MG63 (cell line): ENCODE measurements at regions not wholly inside any gene's neighbourhood (a gene's known extent, or its start where the extent isn't known, plus 50 kb on each side); places are given as distances from the start of the nearest gene placed in this dataset.

Experiments used
- DNase-seq: peaks from one replicate; pipeline ENCODE4 v3.0.0-alpha.2; 2020
- H3K27me3 ChIP-seq: fragments of 250-450 bp; sonication (Bioruptor Pico); 2 replicates; pipeline ENCODE4 v1.5.1; 2020; ENCODE audit warnings: mild to moderate bottlenecking, moderate library complexity
- H3K36me3 ChIP-seq: fragments of 250-450 bp; sonication (Bioruptor Pico); 2 replicates; pipeline ENCODE4 v1.5.1; 2020; ENCODE audit warnings: mild to moderate bottlenecking, moderate library complexity
- H3K4me3 ChIP-seq: fragments of 250-450 bp; sonication (Bioruptor Pico); 2 replicates; pipeline ENCODE4 v1.5.1; 2020; ENCODE audit warnings: mild to moderate bottlenecking, moderate library complexity
- H3K9me3 ChIP-seq: fragments of 250-450 bp; sonication (Bioruptor Pico); 2 replicates; pipeline ENCODE4 v1.5.1; 2020; ENCODE audit warnings: mild to moderate bottlenecking, moderate library complexity

- Histone ChIP-seq H3K9me3 (no peaks in the 10 kb centered on the region), H3K36me3 (no peaks in the 10 kb centered on the region), H3K4me3 (no peak overlapping the region), H3K27me3 (no peaks in the 10 kb centered on the region)
- DNase-seq = no peak
These were observed 117.8 kb downstream of the KCTD12 start for GRCh38 chr13:76768384-76768783.

- Histone ChIP-seq H3K36me3 (no peaks in the 10 kb centered on the region), H3K4me3 (no peak overlapping the region), H3K27me3 (no peaks in the 10 kb centered on the region), H3K9me3 (no peaks in the 10 kb centered on the region)
- DNase-seq = no peak
These were observed 121.3 kb downstream of the KCTD12 start for GRCh38 chr13:76764916-76765315.

- Histone ChIP-seq H3K9me3 (no peaks in the 10 kb centered on the region), H3K4me3 (no peak overlapping the region), H3K27me3 (no peaks in the 10 kb centered on the region), H3K36me3 (no peaks in the 10 kb centered on the region)
- peak; percentile 46 for DNase-seq
These were observed 121.8 kb downstream of the KCTD12 start for GRCh38 chr13:76764429-76764828.

GRCh38 chr13:76762721-76763120, 123.5 kb downstream of the KCTD12 start:
- H3K9me3 ChIP-seq = no peaks in the 10 kb centered on the region
- no peaks in the 10 kb centered on the region for H3K36me3 ChIP-seq
- H3K4me3 ChIP-seq = no peak overlapping the region
- no peak for DNase-seq
- H3K27me3 ChIP-seq = no peaks in the 10 kb centered on the region

DNA sequence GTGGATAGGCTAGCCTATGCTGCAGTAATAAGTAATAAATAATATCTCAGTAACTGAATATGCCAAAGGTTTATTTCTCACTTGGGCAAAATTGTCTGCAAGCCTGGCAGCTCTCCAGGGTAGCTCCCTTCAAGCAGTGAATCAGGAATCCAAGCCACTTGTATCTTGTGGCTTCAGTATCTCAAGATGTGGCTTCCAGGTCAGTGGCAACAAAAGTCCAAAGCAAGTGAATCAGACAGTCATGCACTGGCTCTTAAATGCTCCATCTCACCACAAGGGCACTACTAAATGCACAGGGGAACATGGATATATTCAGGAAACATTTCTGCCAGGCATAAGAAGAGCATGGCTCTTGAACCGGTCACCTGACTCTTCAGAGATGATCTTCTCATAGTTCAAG, 126.3 kb downstream of the KCTD12 start:
- DNase-seq = no peak
- no peak overlapping the region for H3K4me3 ChIP-seq
- H3K36me3 ChIP-seq = no peaks in the 10 kb centered on the region
- no peaks in the 10 kb centered on the region for H3K27me3 ChIP-seq
- no peaks in the 10 kb centered on the region for H3K9me3 ChIP-seq

DNA sequence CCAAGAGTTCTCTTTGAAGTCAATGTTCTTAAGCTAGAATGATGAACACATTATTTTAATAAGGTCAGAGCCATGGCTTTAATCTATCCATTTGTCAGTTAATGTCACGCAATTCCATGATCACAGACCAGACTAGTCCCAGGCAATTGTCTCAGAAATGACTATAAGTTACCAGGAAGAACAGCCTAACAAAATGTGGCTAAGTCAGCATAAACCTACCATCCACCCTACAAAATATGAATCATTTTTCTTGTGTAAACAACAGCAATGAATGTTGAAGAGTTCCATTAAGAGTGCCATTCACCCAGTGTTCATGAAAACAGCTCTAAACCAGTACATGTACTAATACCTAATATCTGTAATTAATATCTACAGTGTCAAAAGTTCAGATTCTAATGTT, 127.5 kb downstream of the KCTD12 start:
- no peaks in the 10 kb centered on the region for H3K9me3 ChIP-seq
- H3K36me3 ChIP-seq = no peaks in the 10 kb centered on the region
- no peaks in the 10 kb centered on the region for H3K27me3 ChIP-seq
- H3K4me3 ChIP-seq = no peak overlapping the region
- DNase-seq = no peak

DNA sequence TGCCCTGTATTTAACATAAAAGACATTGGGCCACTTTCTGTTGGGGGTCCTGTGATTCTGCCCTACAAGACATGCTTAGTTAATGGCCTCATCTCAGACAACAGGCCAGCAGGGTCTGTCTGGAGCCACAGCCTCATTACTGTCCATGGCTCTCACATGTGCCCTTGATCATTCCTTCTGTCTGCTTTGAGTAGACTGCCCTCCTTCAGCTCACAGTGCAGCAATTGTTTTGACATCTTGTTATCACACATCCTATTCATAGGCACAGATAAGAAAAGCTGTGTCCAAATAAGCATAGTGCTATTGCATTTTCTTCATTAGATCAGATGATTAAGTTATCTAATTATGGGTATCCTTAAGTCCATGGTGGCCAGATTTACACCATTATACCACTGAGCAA, 127.9 kb downstream of the KCTD12 start:
- no peaks in the 10 kb centered on the region for H3K27me3 ChIP-seq
- no peak overlapping the region for H3K4me3 ChIP-seq
- H3K36me3 ChIP-seq = no peaks in the 10 kb centered on the region
- DNase-seq = no peak
- no peaks in the 10 kb centered on the region for H3K9me3 ChIP-seq

- DNase-seq = no peak
- no peaks in the 10 kb centered on the region for H3K27me3 ChIP-seq
- H3K9me3 ChIP-seq = no peaks in the 10 kb centered on the region
- H3K4me3 ChIP-seq = no peak overlapping the region
- no peaks in the 10 kb centered on the region for H3K36me3 ChIP-seq
These were observed 129.8 kb downstream of the KCTD12 start for GRCh38 chr13:76756451-76756850.

GRCh38 chr13:76754414-76754813, 131.8 kb downstream of the KCTD12 start:
- Histone ChIP-seq H3K4me3 (no peak overlapping the region), H3K9me3 (no peaks in the 10 kb centered on the region), H3K27me3 (no peaks in the 10 kb centered on the region), H3K36me3 (no peaks in the 10 kb centered on the region)
- DNase-seq = no peak

GRCh38 chr13:76751278-76751677, 134.9 kb downstream of the KCTD12 start:
- Histone ChIP-seq H3K9me3 (no peaks in the 10 kb centered on the region), H3K27me3 (no peaks in the 10 kb centered on the region), H3K36me3 (no peaks in the 10 kb centered on the region), H3K4me3 (no peak overlapping the region)
- DNase-seq = no peak

DNA sequence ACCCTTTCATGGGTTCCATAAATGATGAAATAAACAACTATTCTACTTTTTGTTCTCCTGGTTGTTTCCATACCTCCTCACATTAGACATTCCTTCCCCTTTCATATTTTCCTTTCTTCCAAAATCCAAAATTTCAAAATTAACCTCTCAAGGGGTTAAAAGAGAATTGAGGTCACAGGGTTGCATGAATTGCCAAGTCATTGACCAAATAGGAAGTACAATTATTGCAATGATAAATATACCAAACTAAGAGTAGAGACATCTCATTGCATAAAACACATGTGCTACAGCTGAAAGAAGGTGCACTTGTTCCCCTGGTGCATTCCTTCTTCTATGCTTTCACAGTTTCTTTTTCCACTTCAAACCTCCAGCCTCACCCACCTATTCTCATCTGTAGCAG, 136.1 kb downstream of the KCTD12 start:
- no peaks in the 10 kb centered on the region for H3K36me3 ChIP-seq
- H3K4me3 ChIP-seq = no peak overlapping the region
- no peak for DNase-seq
- H3K27me3 ChIP-seq = no peaks in the 10 kb centered on the region
- no peaks in the 10 kb centered on the region for H3K9me3 ChIP-seq

DNA sequence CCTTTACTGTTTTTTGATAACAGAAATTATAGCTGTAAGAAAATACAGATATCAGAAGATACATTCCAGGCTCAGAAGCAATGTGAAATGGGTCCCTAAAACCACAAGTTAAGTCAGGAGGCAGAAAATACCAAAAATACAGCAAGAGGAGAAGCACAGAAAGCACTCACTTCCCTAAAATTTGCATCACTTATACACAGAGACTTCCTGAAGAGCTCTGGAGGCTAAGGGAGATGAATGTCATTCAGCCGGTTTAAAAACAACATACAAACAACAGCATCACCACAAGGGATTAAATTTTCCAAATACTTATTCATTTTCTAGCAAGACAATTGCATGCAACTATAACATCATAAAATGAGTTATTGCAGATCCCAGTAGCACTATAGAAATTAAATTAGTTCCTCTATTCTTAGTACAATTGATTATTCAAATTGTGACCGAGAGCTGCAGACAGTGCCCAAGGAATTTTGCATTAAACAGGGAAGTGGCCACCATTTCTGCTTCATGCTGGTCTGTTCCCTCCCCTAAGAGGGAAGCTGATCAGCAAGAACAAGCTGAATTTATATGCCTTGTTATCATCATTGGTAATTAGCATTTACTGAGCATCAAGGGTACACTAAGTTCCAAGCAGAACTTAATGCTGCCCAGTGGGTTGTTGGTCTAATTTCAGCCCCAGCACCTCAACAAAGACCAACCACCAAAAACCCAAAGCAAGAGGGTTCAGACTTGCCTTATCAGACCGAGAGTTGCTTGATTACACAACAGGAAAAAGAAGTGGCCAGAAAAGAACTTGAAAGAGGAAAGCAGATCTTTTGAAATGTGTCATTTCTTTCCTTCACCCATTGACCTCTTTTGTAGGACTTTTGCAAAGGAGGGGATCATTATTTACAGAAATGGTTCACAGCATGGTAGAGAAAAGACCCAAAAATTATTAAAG, 140.7 kb downstream of the KCTD12 start:
- DNase-seq = no peak
- Histone ChIP-seq H3K36me3 (no peaks in the 10 kb centered on the region), H3K4me3 (no peak overlapping the region), H3K9me3 (peaks cover 3% of the 10 kb centered on the region), H3K27me3 (no peaks in the 10 kb centered on the region)

- H3K9me3 ChIP-seq = peaks cover 3% of the 10 kb centered on the region
- H3K36me3 ChIP-seq = no peaks in the 10 kb centered on the region
- no peak for DNase-seq
- no peak overlapping the region for H3K4me3 ChIP-seq
- no peaks in the 10 kb centered on the region for H3K27me3 ChIP-seq
These were observed 144.6 kb downstream of the KCTD12 start for GRCh38 chr13:76741624-76742023.

GRCh38 chr13:76741046-76741445, 145.2 kb downstream of the KCTD12 start:
- Histone ChIP-seq H3K27me3 (no peaks in the 10 kb centered on the region), H3K9me3 (peaks cover 3% of the 10 kb centered on the region), H3K36me3 (no peaks in the 10 kb centered on the region), H3K4me3 (no peak overlapping the region)
- no peak for DNase-seq

DNA sequence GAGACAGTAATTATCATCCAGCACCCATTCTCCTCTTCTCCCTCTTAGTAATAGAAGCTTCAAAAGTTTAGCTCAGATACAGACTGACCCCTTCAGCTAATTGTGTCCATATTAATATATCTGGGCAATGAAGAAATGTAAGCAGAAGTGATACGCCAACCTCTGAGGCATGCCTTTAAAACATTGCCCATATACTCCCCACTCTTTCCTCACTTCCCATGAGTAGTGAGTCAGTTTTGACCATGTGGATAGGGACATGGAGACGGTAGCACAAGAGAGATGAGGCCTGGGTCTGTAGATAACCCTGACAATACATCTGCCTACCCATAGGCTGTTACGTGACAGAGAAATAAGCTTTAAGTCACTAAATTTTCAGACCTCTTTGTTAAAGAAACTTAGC, 147.6 kb downstream of the KCTD12 start:
- DNase-seq = no peak
- H3K4me3 ChIP-seq = no peak overlapping the region
- peaks cover 3% of the 10 kb centered on the region for H3K9me3 ChIP-seq

DNA sequence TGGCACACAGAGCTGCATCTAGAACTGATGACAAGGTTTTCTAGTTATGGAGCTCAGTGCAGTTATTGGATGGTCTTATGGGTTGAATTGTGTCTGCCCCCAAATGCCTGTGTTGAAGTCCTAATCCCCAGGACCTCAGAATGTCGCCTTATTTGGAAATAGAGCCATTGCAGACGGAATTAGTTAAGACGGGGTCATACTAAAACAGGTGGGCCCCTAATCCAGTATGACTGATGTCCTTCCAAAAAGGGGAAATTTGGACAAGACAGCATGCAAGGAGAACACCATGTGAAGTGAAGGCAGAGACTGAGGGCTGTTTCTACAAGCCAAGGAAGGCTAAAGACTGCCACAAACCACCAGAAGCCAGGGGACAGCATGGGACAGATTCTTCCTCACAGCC, 148.7 kb downstream of the KCTD12 start:
- no peak for DNase-seq
- H3K27me3 ChIP-seq = no peaks in the 10 kb centered on the region
- H3K36me3 ChIP-seq = no peaks in the 10 kb centered on the region
- H3K4me3 ChIP-seq = no peak overlapping the region
- peaks cover 3% of the 10 kb centered on the region for H3K9me3 ChIP-seq

More for the DNA sequence above, 147.6 kb downstream of the KCTD12 start:
- Histone ChIP-seq H3K27me3 (no peaks in the 10 kb centered on the region), H3K36me3 (no peaks in the 10 kb centered on the region)

GRCh38 chr13:76735641-76736040, 150.6 kb downstream of the KCTD12 start:
- H3K9me3 ChIP-seq = no peaks in the 10 kb centered on the region
- H3K36me3 ChIP-seq = no peaks in the 10 kb centered on the region
- no peak overlapping the region for H3K4me3 ChIP-seq
- no peak for DNase-seq
- H3K27me3 ChIP-seq = no peaks in the 10 kb centered on the region

- Histone ChIP-seq H3K4me3 (no peak overlapping the region), H3K9me3 (no peaks in the 10 kb centered on the region), H3K36me3 (no peaks in the 10 kb centered on the region), H3K27me3 (no peaks in the 10 kb centered on the region)
- no peak for DNase-seq
These were observed 152.5 kb downstream of the KCTD12 start for GRCh38 chr13:76733671-76734070.
